GM12878 (cell line): ENCODE measurements at regions not wholly inside any gene's neighbourhood (a gene's known extent, or its start where the extent isn't known, plus 50 kb on each side); places are given as distances from the start of the nearest gene placed in this dataset.

Source experiments
- ATAC-seq: fragments of 200-7000 bp; cut with Tn5 transposase; 3 replicates; pipeline ENCODE4 v1.9.1; 2020; ENCODE audit warnings: mild to moderate bottlenecking, moderate library complexity
- BruUV-seq: library from RNA; stranded (reverse); fragments of 400-500 nt; replicated peaks from 2 replicates; lab custom pipeline; 2021; lab: Mats Ljungman, UMichigan
- CTCF ChIA-PET: fragments of 300-600 bp; sonication (Branson Sonifier 250); formaldehyde crosslinking; extraction: SDS; loops from one replicate; lab custom pipeline; 2021; ENCODE audit warnings: inconsistent platforms; lab: Yijun Ruan, JAX
- POLR2A ChIA-PET: fragments of 350-600 bp; formaldehyde crosslinking; extraction: SDS; loops from one replicate; lab custom pipeline; 2021; ENCODE audit warnings: inconsistent platforms; lab: Charles Lee
- RAD21 ChIA-PET: fragments of 300-600 bp; sonication (Branson Sonifier 250); formaldehyde crosslinking; loops from one replicate; lab custom pipeline; 2023; ENCODE audit warnings: antibody characterized with exemption; ENCODE audit not compliant: unreplicated experiment; lab: Charles Lee
- SMC1A ChIA-PET: fragments of 300-600 bp; sonication (Branson Sonifier 250); formaldehyde crosslinking; loops from one replicate; lab custom pipeline; 2023; ENCODE audit not compliant: unreplicated experiment, uncharacterized antibody; lab: Charles Lee
- DNase-seq: peaks from one replicate; pipeline ENCODE4 v3.0.0-alpha.2; 2011; ENCODE audit warnings: low read depth, low spot score
- FAIRE-seq: peaks from 3 replicates; lab custom pipeline; 2011; peaks lifted over from hg19 to GRCh38; lab: Jason Lieb, UNC
- H2AFZ ChIP-seq: 2 replicates; pipeline ENCODE4 v1.6.0; 2011; ENCODE audit warnings: low read depth, low read length, control low read depth; ENCODE audit not compliant: control insufficient read depth
- H3K27ac ChIP-seq: 2 replicates; pipeline ENCODE4 v1.5.1; 2011; ENCODE audit warnings: control low read depth; ENCODE audit not compliant: control insufficient read depth, insufficient read depth
- H3K27me3 ChIP-seq, 2 experiments: replicated peaks in 1 of 2; 2 replicates each; pipeline versions ENCODE4 v1.6.0 to v1.6.1; 2011; ENCODE audit warnings: low read length in 1 of 2; ENCODE audit not compliant: control insufficient read depth in 2 of 2, insufficient read depth in 2 of 2
- H3K36me3 ChIP-seq, 2 experiments: 2 replicates each; pipeline ENCODE4 v1.5.1; 2011; ENCODE audit warnings: low read length in 1 of 2; ENCODE audit not compliant: control insufficient read depth in 2 of 2, insufficient read depth in 2 of 2
- H3K4me1 ChIP-seq: 2 replicates; pipeline ENCODE4 v1.6.1; 2011; ENCODE audit warnings: mild to moderate bottlenecking, low read length, moderate library complexity, mixed read lengths; ENCODE audit not compliant: control insufficient read depth, insufficient read depth
- H3K4me2 ChIP-seq: 2 replicates; pipeline ENCODE4 v1.6.0; 2011; ENCODE audit warnings: control low read depth; ENCODE audit not compliant: control insufficient read depth, insufficient read depth
- H3K4me3 ChIP-seq: fragments of 200-600 bp; sonication (generic); 2 replicates; pipeline ENCODE4 v1.5.1; 2016
- H3K79me2 ChIP-seq: 2 replicates; pipeline ENCODE4 v1.6.0; 2011; ENCODE audit warnings: low read length; ENCODE audit not compliant: control insufficient read depth, insufficient read depth
- H3K9ac ChIP-seq: 2 replicates; pipeline ENCODE4 v1.8.0; 2011; ENCODE audit warnings: low read length, control low read depth, mixed read lengths; ENCODE audit not compliant: control insufficient read depth, insufficient read depth
- H3K9me3 ChIP-seq: replicated peaks from 3 replicates; pipeline ENCODE4 v1.5.1; 2011; ENCODE audit warnings: mild to moderate bottlenecking, low read length; ENCODE audit not compliant: control insufficient read depth, insufficient read depth
- H4K20me1 ChIP-seq: 2 replicates; pipeline ENCODE4 v1.6.0; 2011; ENCODE audit not compliant: control insufficient read depth, insufficient read depth
- ASH2L ChIP-seq: fragments of 300-600, 200-600 bp; sonication (generic); IDR thresholded peaks from 2 replicates; pipeline ENCODE4 v1.6.1; 2017; ENCODE audit warnings: low read depth, mild to moderate bottlenecking, borderline replicate concordance
- E4F1 ChIP-seq: fragments of 450-650 bp; IDR thresholded peaks from 2 replicates; pipeline ENCODE4 v1.6.1; 2018; ENCODE audit warnings: borderline replicate concordance, mild to moderate bottlenecking; ENCODE audit not compliant: partially characterized antibody
- ETV6 ChIP-seq, 2 experiments: fragments of 450-650 bp in 1 of 2; IDR thresholded peaks in 1 of 2; conservative IDR thresholded peaks in 1 of 2; 2 replicates each; pipeline ENCODE4 v1.6.1; 2014; ENCODE audit warnings: antibody characterized with exemption in 1 of 2, borderline replicate concordance in 1 of 2, low read depth in 1 of 2, mild to moderate bottlenecking in 1 of 2, moderate library complexity in 1 of 2
- GATAD2B ChIP-seq: fragments of 450-650 bp; conservative IDR thresholded peaks from 2 replicates; pipeline ENCODE4 v1.6.1; 2017; ENCODE audit warnings: low read depth, mild to moderate bottlenecking, moderate library complexity
- LARP7 ChIP-seq: fragments of 450-650 bp; IDR thresholded peaks from 2 replicates; pipeline ENCODE4 v1.6.1; 2017; ENCODE audit warnings: mild to moderate bottlenecking
- NRF1 ChIP-seq: conservative IDR thresholded peaks from 2 replicates; pipeline ENCODE4 v1.6.1; 2011; ENCODE audit warnings: mild to moderate bottlenecking, low read depth, low read length, improper control_type of control experiment
- PML ChIP-seq: IDR thresholded peaks from 2 replicates; pipeline ENCODE4 v1.6.1; 2012; ENCODE audit warnings: low read length, inconsistent platforms
- POLR2AphosphoS2 ChIP-seq: IDR thresholded peaks from 2 replicates; pipeline ENCODE4 v1.6.1; 2011; ENCODE audit warnings: low read depth, mild to moderate bottlenecking, low read length, improper control_type of control experiment, moderate library complexity
- SIX5 ChIP-seq: IDR thresholded peaks from 2 replicates; pipeline ENCODE4 v1.6.1; 2011; ENCODE audit warnings: mild to moderate bottlenecking, low read depth, low read length, moderate library complexity; ENCODE audit not compliant: severe bottlenecking
- TCF7 ChIP-seq: IDR thresholded peaks from 2 replicates; pipeline ENCODE4 v1.6.1; 2014; ENCODE audit warnings: antibody characterized with exemption, borderline replicate concordance
- ZZZ3 ChIP-seq: IDR thresholded peaks from 2 replicates; pipeline ENCODE4 v1.6.1; 2011; ENCODE audit warnings: low read depth; ENCODE audit not compliant: control insufficient read depth, insufficient read length
- WGBS: methylation state at CpG from one replicate; pipeline ENCODE4 v1.1.6; 2016; ENCODE audit warnings: low lambda C conversion rate; ENCODE audit not compliant: insufficient replicate concordance, insufficient coverage; ENCODE audit errors: missing lambda C conversion rate; 5-methylcytosine and 5-hydroxymethylcytosine counted together
- in situ Hi-C: fragments of 300-500 bp; cut with MboI; formaldehyde crosslinking; loops from 9 replicates; pipeline ENCODE4 v1.14.3; 2018; ENCODE audit warnings: mixed read lengths
- intact Hi-C: fragments of 100-400 bp; cut with micrococcal nuclease; formaldehyde crosslinking; loops from one replicate; pipeline ENCODE4 v1.14.2; 2022; ENCODE audit not compliant: unreplicated experiment
- TF ChIP-seq, protein P1 (sequence below): IDR thresholded peaks from 2 replicates; pipeline ENCODE4 v1.6.1; 2011; ENCODE audit warnings: mild to moderate bottlenecking, low read depth, low read length, moderate library complexity; ENCODE audit not compliant: insufficient replicate concordance

GRCh38 chr3:118533676-118534075 lies 501.0 kb downstream of the IGSF11 start:
- in situ Hi-C loops: no loop called here
- 25% methylated on average over 1 of the region's 1 CpG for WGBS
- Histone ChIP-seq H3K4me3 (no peak overlapping the region), H2AFZ (no peak overlapping the region), H3K9ac (no peak overlapping the region), H3K4me1 (no peaks in the 10 kb centered on the region), H3K36me3 (no peaks in the 10 kb centered on the region), H3K27ac (no peak overlapping the region), H3K9me3 (no peaks in the 10 kb centered on the region), H3K27me3 (no peaks in the 10 kb centered on the region), H3K4me2 (no peak overlapping the region), H4K20me1 (no peaks in the 10 kb centered on the region), H3K79me2 (no peaks in the 10 kb centered on the region)
- TF ChIP-seq LARP7: no peak
- TF ChIP-seq ASH2L: no peak
- no peak for TF ChIP-seq ETV6 (conservative IDR thresholded peaks at IDR 0.05 in 1 of 2, IDR thresholded peaks at IDR 0.05 in 1 of 2; ENCODE audit: borderline replicate concordance in 1 of 2, low read depth in 1 of 2)
- no peak for TF ChIP-seq PML
- no peak for TF ChIP-seq NRF1
- TF ChIP-seq POLR2AphosphoS2: no peak
- TF ChIP-seq E4F1: no peak
- TF ChIP-seq, protein P1, sequence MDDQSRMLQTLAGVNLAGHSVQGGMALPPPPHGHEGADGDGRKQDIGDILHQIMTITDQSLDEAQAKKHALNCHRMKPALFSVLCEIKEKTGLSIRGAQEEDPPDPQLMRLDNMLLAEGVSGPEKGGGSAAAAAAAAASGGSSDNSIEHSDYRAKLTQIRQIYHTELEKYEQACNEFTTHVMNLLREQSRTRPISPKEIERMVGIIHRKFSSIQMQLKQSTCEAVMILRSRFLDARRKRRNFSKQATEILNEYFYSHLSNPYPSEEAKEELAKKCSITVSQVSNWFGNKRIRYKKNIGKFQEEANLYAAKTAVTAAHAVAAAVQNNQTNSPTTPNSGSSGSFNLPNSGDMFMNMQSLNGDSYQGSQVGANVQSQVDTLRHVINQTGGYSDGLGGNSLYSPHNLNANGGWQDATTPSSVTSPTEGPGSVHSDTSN: no peak
- no peak for TF ChIP-seq ZZZ3
- TF ChIP-seq SIX5: no peak
- TF ChIP-seq GATAD2B: no peak
- TF ChIP-seq TCF7: no peak
- intact Hi-C loops: no loop called here
- DNase-seq (no peak), ATAC-seq (no peak), FAIRE-seq (no peak)
- ChIA-PET POLR2A (no interaction called here), CTCF (no interaction called here), RAD21 (no interaction called here), SMC1A (no interaction called here)
- BruUV-seq: no TSS peak
